ENCODE measurements at regions not wholly inside any gene's neighbourhood (a gene's known extent, or its start where the extent isn't known, plus 50 kb on each side); places are given as distances from the start of the nearest gene placed in this dataset.

DNA sequence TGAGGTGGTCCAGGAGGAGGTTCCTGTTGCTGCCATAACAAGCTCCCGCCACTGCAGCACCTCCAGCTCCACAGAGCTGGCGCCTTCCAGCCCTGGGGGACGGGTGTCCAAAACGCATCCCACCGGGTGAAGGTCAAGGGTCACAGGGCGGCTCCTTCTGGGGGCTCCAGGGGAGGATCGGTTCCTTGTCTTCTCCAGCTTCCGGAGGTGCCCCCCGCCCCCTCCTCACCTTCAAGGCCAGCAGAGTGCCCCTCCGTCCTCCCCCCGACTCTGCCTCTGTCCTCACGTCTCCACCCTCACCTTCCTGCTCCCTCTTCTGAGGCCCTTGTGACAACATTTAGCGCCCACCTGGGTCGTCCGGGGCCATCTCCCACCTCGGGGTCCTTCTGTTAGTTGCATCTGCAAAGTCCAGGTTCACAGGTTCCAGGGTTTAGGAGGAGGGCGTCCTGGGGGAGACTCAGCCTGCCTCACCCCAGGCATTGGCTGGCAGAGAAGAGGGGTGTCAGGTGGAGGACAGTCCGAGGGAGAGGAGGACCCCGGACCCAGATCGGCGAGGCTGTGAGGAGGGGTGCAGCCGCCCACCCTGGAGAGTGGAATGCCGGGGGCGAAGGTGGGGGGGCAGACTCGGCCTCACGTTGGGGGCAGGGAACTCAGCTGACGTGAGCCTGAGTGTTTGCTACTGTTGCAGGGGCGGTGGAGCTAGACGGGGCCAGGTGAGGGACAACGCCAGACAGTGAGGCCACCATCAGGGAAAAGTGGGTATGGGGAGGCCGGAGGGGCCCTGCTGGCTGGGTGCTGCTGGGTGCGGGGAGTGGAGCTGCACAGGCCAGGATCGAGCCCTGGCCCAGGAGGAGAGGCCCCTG lies 205.5 kb upstream of the C14orf180 start:
- no peak for DNase-seq

DNA sequence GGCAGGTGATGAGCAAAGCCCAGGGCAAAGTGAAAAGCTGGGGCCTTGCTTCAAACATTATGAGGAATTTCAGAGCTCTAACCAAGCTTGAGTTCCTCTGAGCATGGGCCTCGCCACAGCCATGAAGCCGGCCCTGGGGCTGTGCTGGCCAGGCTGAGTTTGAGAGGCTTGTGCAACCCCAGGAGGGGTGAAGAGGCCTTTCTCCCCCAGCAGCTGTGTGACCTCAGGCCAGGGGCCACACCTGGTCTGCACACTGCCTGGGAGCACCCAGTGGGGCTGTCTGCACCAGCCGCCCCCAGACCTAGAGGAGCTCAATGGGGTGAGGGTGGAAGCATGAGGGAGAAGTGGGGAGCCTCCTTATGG lies 204.9 kb upstream of the C14orf180 start:
- DNase-seq = no peak

DNA sequence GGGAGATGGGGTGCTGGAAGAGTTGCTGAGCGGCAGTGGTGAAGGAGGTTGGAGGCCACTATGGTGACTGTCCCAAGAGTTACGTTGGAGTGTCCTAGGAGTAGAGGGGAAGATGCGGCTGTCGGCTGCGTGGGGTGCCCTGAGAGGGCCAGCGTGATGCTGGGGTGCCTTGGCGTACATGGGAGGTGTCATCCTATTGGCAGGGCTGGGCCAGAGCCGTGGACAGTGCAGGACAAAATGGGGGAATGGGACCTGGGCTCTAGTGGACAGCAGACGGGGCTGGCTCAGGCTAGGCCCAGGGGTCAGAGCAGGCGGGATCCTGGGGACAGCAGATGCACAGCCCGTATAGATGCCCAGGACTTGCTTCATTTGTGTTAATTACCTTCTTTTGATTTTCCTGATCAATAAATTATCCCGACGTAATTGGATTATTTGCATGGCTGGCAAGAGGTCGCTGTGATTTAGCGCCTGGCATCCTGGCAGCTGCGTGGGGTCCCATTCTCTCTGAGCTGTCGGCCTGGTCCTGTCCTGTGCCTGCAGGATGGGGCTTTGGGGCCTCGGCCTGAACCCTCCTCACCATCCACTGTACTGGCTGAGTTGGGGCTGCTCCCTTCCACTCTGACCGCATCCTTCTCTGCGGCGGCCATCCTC lies 203.9 kb upstream of the C14orf180 start:
- DNase-seq = no peak

DNA sequence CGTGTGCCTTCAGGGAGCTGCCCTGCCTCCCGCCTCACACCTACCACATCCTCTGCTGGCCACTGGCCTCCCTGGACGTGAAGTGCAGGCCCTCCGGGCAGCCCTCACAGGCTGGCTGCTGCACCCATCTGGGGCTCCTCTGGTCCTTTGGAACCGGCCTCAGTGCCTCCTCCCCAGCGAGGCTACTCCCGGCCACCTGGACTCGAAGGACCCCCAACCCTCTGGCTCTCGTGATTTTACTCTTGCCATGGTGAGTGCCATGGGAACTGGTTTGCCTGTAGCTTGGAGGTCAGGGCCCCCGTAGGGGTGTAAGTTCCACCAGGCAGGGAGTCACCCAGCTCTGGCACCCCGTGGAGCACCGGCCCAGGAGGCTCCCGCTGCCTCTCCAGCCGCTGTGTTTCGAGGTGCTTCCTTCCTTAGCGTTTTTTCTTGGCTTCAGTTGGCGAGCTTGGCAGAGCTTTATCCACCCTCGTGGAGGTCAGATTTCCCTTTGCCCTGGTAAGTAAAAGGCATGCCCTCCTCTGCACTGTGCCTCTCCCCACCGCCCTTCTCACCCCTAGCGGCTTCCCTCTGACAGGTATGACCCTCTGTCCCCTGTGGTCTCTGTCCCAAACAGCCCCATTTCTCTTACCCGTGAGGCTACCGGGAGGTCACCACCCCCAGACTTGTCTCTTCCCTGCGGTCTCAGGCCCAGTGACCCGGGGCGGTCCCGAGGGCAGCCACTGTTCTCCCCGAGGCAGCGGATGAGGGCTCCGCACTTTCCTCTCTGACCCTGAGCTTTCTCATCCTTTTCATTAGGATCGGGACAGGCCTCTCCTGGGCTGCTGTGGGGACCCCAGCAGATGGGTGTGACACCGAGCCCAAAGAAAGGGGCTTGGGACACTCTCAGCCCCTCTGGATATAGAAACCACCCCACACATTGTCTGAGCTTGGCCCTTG lies 203.1 kb upstream of the C14orf180 start:
- DNase-seq = no peak

DNA sequence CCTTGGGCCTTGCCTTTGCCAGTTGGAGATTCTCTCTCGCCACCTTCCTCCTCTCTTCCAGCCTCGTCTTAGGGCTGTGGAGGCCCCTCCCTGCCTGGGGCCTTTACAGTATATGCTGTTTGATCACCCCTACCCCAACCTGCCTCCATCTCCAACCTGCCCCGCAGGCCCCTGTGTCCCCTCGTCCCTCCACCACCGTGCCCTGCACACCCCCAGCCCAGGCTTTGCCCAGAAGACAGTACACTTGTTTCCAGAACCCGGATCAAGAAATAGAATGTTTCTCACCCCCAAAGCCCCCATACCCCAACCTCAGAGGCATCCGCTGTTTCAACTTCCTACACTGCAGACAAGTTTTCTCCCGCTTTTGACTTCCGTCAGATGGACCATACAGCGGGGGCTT lies 202.3 kb upstream of the C14orf180 start:
- DNase-seq = no peak

DNA sequence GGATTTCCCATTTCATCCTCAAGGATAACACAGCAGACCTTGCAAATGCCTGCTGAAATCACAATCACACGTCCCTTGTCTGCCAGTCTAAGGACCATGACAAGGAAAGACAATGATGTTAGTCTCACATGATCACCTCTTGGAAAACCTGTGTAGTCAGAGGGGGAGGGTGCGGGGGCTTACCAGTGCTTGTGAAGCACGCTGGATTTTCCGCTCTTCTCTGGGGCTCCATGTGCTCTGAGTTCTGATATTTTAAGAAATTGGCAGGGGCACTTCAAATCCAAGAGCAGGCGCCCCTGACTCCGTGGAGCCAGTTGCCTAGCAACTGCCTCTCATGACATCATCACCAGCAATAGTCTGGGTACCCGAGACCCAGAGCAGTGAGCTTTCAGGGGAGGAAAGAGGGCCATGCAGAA lies 200.9 kb upstream of the C14orf180 start:
- DNase-seq = no peak

DNA sequence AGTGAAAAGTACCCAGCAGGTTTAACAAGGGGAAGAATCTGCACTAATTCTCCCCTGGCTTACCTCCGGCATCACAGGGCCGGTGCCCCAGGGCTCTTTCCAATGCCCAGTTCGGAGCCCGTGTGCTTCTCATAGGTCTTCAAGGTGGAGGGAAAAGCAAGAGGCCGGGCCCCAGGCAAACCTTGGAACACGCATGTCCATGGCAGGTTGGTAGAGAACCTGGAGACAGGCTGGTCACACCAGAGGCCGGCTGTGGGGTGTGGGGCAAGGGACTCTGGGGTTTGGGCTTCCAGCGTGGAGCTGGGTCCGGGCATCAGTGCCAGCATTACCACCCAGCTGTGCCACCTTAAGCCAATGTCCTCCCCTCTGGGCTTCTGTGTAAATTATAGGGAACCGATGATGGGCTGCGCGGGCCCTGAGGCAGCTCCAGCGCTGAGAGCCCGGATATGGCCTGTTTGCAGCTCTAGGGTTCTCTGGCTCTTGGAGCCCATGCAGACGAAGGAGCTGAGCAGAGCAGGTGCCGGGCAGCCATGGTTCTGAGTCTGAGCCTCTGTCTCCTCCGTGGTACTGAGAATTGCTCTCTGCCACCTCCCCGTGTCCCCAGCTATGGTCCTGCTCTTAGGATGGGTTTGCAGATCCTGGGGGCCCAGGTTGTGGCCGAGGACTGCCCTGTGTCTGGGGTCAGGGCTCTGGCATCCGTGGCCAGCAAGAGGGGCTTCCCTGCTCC lies 197.0 kb upstream of the C14orf180 start:
- DNase-seq = no peak

DNA sequence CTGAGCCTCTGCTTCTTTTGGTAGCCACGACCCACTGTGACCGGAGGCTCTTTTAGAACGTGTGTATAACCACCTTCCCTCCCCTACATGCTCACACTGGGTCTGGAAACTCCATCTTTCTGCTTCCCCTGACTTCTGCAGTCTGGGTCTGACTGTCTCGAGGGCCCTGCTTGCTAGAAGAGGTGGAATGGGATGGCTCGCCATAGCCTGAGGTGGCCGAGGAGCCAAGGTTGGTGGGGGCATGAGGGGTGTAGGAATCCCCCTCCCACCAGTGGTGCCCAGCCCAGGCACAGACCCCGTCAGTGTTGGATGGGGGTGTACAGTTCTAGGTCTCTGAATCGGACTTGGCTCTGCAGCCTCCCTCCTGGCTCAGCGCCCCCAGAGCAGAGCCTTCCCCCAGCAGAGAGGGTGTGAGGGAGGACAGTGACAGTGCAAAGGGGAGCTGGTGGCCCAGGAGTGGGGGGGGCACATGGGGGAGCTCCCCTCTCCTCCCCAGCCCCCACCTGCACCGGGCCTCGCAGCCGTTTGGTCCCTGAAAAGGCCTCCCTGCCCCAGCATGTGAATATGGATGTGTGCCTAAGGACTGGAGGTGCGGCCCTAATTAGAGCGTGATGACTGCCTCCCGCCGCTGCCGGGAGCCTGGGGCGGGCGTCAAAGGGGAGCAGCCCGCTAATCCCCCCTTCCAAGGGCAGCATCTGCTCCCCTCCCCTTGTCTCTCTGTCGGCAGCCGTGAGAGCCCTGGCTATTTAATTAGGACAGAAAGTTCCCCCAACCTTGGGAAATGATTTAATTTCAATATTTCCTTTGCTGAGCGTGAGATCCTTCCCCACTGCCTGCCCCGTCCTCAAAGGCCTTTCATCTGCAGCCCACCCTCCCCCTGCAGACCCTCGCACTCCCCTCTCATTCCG lies 196.2 kb upstream of the C14orf180 start:
- DNase-seq = peak; percentile 99

DNA sequence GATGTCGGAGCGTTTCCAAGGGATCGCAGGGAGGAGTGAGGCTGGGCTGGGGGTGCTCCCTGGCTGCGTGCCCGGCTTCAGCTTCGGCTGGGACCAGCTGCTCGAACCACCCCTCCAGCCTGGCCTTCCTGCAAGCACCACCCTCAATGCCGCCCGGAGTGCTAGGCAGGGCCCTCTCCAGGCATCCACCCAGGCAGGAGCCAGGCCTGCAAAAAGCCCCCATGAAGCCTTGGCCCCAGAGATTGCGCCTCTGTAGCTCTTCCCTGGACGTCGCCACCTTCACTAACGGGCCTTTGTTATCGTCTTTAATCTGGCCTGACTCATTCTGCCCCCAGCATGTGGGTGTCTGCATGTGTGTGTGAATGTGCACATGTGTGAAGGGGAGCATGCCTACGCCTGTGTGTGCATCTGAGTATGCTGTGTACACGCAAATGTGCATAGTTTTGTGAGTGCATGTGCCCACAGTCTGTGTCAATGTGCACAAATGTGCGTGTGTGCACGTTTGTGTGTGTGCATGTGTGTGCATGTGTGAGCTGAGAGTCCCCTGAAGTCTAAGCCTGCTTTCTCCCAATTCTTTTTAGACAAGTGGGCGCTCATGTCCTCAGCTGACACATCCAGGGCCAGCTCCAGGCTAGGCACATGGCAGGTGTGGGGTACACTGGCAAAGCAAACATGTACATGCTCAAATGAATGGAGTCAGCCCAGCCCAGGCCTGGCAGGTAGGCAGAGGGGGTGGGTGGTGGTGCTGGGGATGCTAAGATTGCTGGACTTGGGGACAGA lies 195.4 kb upstream of the C14orf180 start:
- peak; percentile 99 for DNase-seq

DNA sequence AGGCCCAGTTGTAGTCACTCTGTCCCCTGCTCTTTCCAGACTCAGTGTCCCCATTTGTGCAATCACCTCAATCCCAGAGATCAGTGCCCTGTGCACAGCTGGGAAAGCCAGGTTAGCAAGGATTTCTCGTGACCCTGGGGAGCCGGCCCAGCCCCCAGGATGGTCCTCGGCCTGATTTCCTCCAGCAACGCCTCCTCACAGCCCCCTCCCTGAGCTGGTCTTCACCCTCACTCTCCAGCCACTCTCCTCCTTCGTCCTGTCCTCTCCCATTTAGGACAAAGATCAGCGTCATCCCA lies 194.8 kb upstream of the C14orf180 start:
- no peak for DNase-seq

DNA sequence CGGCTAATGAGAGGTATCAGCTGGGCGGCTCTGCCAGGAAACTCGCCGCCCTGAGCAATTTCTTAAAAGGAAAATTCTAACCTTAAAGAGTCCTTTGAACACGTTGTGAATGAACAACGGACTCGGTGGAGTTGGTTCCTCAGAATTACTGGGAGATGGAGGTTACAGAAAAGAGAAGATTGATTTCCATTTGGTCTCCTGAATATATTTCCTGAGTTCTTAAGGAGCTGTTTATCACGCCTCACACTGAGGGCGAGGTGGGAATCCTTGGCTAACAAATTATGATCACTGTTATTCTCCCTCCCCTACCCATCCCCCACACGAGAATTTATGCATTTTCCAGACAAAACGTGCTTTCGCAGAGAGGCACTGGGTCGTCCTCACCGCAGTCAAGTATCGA lies 194.5 kb upstream of the C14orf180 start:
- no peak for DNase-seq

DNA sequence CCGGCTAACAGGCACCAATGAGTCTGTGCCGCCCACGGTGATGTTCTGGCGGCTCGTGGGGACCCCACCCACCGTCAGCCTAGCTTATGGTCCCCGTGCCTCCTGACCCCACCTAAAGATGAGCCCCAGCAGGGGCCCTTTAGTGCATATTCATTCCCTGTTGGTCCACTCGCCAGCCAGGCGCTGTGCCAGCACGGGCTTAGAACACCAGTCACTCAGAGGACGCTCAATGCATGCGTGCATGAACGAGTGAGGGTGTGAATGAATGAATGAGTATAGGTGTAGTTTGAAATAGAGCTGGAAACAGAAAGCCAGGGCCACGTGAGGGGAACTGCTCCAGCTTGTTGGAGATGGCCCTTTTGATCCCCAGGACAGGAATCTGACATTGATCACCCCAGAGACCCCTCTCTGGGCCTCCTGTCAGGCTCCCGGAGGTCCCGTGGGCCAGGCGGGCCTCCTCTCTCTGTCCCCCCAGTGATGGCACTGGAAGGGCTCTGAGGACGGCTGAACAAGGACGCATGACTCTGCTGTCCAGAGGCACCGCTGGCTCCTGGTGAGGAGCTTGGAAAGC lies 193.9 kb upstream of the C14orf180 start:
- no peak for DNase-seq

DNA sequence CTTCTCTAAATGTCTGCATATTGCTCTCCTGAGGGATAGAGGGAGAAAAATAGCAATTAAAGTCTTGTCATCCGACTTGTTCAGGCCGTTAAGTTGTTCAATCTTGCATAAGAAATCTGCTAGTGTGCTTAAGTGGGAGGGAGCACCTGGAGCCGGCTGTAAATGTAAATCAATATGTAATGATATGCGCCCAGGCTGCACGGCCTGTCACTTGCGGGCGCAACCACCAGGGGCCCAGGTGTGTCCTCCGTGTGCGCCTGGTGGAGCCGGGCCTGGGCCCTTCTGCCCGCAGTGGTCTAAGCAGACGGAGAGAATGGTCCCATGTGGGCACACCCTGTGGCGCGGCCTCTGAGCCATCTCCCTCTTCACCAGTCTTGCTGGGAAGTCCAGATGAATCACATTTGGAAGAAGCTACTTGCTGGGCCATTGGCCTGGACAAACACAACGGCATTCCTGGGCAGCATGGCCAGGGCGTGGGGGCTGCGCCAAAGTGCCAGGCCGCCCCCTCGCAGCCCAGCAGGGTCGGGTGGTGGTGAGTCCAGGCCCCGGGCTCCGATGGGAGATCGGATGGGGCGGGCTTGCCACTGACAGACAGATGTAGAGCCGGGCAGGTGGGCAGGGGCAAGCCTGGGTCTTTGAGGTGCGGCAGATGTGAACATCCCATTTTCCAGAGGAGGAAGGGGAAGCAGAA lies 193.3 kb upstream of the C14orf180 start:
- DNase-seq = no peak

DNA sequence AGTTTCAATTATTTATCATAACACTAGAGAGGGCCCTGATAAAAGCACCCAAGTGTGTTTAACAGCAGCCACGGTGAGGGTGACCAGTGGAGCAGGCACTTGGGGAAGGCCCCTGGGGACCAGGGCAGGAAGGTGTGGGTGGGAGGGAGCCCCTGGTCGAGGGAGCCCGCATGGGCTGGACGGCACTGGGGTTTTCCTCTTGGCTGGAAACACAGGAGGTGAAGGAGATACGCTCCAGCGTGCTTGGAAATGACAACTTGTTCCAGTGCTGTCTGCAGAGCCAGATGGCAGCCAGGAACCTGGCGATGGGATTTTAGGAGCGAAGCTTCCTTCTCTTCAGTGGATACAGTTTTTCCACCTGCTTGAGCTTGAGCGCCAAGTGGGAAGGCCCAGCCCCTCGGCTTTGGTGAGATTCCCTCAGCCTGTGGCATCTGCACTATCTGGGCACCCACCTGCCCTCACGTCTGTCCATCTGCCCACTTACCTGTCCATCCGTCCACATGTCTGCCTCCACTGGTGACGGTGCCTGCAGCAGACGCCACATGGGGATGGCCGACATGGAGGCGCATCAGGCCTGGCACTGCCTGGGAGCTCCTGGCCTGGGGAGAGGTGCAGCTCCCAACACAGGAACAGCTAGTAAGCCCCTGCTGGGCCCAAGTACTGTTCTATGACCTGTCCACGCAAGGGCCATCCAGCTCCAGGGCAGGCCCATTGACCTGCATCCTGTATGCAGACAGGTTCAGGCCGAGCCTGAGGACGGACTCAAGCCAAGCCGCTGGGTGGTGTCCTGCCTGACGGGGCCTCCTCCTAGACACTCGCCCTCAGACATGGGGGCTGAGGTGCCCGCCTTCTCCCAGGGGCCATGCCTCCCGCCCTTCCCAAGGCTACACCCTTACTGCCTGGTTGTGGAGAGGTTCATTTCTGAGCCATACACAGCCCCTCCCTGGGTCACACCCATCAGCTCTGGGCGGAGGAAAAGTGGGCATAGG lies 192.2 kb upstream of the C14orf180 start:
- peak; percentile 84 for DNase-seq

DNA sequence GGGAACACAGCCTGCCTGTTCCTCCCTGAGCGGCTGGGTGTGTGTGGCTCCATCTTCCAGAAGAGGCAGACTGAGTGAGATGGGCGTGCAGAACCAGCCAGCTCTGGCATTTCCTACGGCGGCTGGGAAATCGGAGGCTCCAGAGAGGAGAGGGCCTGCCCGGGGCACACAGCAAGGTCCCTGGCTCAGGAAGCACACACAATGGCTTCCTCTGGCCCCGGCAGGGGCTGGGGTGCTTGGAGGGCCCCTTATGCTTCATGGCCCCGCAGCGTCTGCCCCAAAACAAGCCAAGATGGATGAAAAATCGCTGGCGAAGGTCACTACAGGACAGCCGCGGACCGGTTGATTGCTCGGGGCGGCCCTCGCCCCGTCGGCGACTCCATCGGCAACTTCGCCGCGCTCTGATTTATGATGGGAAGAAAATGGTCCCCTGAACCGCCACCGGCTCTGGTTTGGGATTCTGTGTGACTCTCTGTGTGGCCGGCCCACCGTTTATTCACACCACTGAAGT lies 191.5 kb upstream of the C14orf180 start:
- DNase-seq = no peak

DNA sequence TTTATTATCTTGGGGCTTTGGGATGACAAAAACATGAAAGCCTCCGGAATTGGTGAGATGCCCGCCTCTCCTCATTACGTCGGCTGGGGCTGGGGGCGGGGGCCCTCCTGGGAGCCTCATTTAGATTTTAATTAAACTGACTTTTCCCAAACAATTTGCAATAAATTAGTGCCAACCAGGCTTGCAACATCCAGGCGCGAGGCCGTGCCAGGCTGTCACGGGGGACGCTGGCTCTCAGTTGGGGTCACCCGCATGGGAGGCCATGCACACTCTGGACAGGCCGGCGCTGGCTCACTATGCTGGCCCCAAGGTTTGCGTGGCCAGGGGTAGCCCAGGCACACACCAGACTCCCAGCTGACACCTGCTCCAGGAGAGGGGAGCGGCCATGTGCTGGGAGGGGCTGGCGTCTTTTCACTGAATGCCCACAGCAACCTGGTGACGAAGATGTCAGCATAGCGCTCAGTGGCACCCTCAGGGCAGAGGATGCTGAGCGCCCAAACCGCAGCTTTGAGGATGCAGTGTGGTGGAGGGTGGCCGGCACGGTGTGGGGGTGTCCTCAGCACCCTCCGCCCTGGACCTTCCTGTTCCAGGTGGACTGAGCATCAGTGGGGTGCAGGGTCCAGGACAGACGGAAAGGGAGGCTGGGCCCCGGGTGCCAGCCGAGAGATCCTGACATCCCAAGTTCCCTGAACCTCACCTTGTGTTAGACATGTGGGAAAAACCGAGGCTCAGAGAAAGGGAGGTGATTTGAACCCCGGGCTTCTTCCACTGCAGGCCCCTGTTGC lies 190.8 kb upstream of the C14orf180 start:
- DNase-seq = no peak

DNA sequence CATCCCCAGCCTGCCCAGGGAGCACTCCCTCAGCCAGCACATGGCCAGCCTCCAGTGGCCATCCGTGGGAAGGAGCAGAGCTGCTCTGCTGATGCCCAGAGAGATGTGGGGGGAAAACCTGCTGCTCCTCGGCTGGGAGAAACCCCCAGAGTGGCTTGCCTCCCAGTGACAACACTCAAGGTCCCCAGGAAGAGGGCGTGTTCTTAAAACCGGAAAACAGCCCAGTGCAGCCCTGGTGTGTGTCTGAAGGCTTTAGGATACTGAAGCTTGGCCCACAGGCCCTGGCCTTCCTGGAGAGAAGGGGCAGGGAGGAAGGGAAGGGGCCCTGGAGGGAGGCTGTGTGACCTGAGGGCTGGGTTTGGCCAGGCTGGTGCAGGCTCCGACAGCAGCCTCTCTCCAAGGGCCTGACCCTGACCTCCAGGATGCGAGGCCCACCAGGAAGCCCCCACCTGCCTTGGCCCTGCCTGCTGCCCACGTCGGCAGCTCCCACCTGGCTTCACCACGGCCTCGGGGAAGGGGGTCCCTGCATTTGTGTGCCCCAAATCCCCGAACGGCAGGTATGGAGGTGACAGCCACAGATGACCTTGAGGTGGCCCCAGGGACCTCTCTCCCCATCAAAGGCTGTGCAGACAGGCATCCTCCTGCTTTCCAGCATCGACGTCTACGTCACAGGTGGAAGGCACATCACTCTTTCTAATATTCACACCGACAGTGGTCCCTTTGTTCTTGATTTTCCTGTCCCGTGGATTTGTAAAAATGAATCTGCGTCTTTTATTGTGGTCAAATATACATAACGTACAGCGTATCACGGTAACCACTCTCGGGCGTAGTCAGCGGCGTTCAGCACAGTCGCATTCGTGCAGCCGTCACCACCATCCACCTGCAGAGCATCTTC lies 190.0 kb upstream of the C14orf180 start:
- DNase-seq = no peak

All from NCI-H1694 (cell line).